Neural cell (in vitro differentiated cells): ENCODE measurements at regions not wholly inside any gene's neighbourhood (a gene's known extent, or its start where the extent isn't known, plus 50 kb on each side); places are given as distances from the start of the nearest gene placed in this dataset.

Experiments
- EP300 ChIP-seq: fragments of 450-650 bp; conservative IDR thresholded peaks from 2 replicates; pipeline ENCODE4 v1.6.1; 2014; ENCODE audit warnings: antibody characterized with exemption, mild to moderate bottlenecking, moderate library complexity; ENCODE audit not compliant: poor library complexity, severe bottlenecking
- EZH2 ChIP-seq: fragments of 200-600, 300-800 bp; shearing (Covaris generic), sonication (generic); IDR thresholded peaks from 2 replicates; pipeline ENCODE4 v1.6.1; 2014; ENCODE audit warnings: antibody characterized with exemption, low read length, borderline replicate concordance, mild to moderate bottlenecking; ENCODE audit not compliant: insufficient read depth, poor library complexity, severe bottlenecking
- POLR2AphosphoS5 ChIP-seq: IDR thresholded peaks from 2 replicates; pipeline ENCODE4 v1.6.1; 2012
- RAD21 ChIP-seq: fragments of 450-650 bp; conservative IDR thresholded peaks from 2 replicates; pipeline ENCODE4 v1.6.1; 2014; ENCODE audit warnings: antibody characterized with exemption, mild to moderate bottlenecking, moderate library complexity
- SMC3 ChIP-seq: fragments of 450-650 bp; conservative IDR thresholded peaks from 2 replicates; pipeline ENCODE4 v1.6.1; 2014; ENCODE audit warnings: antibody characterized with exemption, mild to moderate bottlenecking, moderate library complexity; ENCODE audit not compliant: poor library complexity
- TF ChIP-seq, protein P1 (sequence below): fragments of 450-650 bp; IDR thresholded peaks from 2 replicates; pipeline ENCODE4 v1.5.1; 2014; ENCODE audit warnings: antibody characterized with exemption, mild to moderate bottlenecking, moderate library complexity; ENCODE audit not compliant: poor library complexity, severe bottlenecking
- TF ChIP-seq, protein P2 (sequence below): IDR thresholded peaks from 2 replicates; pipeline ENCODE4 v1.6.1; 2012; ENCODE audit warnings: borderline replicate concordance

DNA sequence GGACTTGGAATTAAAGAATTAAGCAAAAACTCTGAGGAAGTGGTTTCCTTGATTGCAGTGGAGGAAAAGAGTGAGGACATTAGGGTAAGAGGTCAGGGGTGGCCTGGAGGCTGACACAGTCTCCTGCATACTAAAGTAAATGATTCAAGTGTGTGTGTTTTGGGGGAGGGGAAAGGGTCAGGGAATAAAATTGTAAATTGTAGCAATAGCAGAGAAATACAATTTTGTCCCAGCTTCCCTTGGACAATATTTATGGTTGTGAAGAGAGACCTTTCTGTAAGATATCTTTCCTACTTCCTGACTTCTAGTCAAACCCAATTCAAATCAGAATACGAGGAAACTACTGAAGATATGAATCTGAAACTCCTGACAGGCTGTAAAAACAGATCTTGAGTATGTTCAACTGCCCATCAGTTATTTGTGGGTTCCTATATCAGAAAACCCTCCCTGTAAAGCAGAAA lies 143.4 kb upstream of the HMGN3 start:
- TF ChIP-seq, protein P1, sequence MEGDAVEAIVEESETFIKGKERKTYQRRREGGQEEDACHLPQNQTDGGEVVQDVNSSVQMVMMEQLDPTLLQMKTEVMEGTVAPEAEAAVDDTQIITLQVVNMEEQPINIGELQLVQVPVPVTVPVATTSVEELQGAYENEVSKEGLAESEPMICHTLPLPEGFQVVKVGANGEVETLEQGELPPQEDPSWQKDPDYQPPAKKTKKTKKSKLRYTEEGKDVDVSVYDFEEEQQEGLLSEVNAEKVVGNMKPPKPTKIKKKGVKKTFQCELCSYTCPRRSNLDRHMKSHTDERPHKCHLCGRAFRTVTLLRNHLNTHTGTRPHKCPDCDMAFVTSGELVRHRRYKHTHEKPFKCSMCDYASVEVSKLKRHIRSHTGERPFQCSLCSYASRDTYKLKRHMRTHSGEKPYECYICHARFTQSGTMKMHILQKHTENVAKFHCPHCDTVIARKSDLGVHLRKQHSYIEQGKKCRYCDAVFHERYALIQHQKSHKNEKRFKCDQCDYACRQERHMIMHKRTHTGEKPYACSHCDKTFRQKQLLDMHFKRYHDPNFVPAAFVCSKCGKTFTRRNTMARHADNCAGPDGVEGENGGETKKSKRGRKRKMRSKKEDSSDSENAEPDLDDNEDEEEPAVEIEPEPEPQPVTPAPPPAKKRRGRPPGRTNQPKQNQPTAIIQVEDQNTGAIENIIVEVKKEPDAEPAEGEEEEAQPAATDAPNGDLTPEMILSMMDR: no peak
- TF ChIP-seq, protein P2, sequence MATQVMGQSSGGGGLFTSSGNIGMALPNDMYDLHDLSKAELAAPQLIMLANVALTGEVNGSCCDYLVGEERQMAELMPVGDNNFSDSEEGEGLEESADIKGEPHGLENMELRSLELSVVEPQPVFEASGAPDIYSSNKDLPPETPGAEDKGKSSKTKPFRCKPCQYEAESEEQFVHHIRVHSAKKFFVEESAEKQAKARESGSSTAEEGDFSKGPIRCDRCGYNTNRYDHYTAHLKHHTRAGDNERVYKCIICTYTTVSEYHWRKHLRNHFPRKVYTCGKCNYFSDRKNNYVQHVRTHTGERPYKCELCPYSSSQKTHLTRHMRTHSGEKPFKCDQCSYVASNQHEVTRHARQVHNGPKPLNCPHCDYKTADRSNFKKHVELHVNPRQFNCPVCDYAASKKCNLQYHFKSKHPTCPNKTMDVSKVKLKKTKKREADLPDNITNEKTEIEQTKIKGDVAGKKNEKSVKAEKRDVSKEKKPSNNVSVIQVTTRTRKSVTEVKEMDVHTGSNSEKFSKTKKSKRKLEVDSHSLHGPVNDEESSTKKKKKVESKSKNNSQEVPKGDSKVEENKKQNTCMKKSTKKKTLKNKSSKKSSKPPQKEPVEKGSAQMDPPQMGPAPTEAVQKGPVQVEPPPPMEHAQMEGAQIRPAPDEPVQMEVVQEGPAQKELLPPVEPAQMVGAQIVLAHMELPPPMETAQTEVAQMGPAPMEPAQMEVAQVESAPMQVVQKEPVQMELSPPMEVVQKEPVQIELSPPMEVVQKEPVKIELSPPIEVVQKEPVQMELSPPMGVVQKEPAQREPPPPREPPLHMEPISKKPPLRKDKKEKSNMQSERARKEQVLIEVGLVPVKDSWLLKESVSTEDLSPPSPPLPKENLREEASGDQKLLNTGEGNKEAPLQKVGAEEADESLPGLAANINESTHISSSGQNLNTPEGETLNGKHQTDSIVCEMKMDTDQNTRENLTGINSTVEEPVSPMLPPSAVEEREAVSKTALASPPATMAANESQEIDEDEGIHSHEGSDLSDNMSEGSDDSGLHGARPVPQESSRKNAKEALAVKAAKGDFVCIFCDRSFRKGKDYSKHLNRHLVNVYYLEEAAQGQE: no peak
- TF ChIP-seq SMC3 (no peak), RAD21 (no peak), POLR2AphosphoS5 (no peak), EZH2 (no peak), EP300 (no peak)
